HL-60/S4 treated with phorbol 12-myristate 13-acetate at 8.2 ng/mL for 4 days and 3 days (cell line): ENCODE measurements at regions not wholly inside any gene's neighbourhood (a gene's known extent, or its start where the extent isn't known, plus 50 kb on each side); places are given as distances from the start of the nearest gene placed in this dataset.
"Not testable (repeated sequence)": the region's sequence is repeated elsewhere in the genome, so short reads cannot be mapped to it uniquely, and the experiment has no call there.

Experiments used
- in situ Hi-C: fragments of 300-500 bp; cut with MboI; formaldehyde crosslinking; loops from 2 replicates; pipeline ENCODE4 v1.15.0; 2022; ENCODE audit warnings: low sequenced_read_pairs

GRCh38 chr5:2537378-2538145 lies 213.9 kb downstream of the IRX2 start:
- in situ Hi-C loops: no loop called here

- in situ Hi-C loops: no loop called here
Observed at GRCh38 chr5:2536632-2537377, 214.7 kb downstream of the IRX2 start.

- in situ Hi-C loops: no loop called here
Observed at GRCh38 chr5:2534970-2535369, 216.5 kb downstream of the IRX2 start.

GRCh38 chr5:2534251-2534650 lies 217.2 kb downstream of the IRX2 start:
- in situ Hi-C loops: no loop called here

- in situ Hi-C loops: not testable (repeated sequence)
Observed at GRCh38 chr5:2533848-2534247, 217.6 kb downstream of the IRX2 start.

- in situ Hi-C loops: no loop called here
Observed at GRCh38 chr5:2532809-2533208, 218.7 kb downstream of the IRX2 start.

- in situ Hi-C loops: no loop called here
Observed at GRCh38 chr5:2531318-2531717, 220.2 kb downstream of the IRX2 start.

GRCh38 chr5:2530609-2531008 lies 220.9 kb downstream of the IRX2 start:
- in situ Hi-C loops: no loop called here

GRCh38 chr5:2529371-2530092 lies 221.9 kb downstream of the IRX2 start:
- in situ Hi-C loops: no loop called here

- in situ Hi-C loops: no loop called here
Observed at GRCh38 chr5:2525351-2525750, 226.1 kb downstream of the IRX2 start.

- in situ Hi-C loops: no loop called here
Observed at GRCh38 chr5:2524620-2525019, 226.9 kb downstream of the IRX2 start.

- in situ Hi-C loops: no loop called here
Observed at GRCh38 chr5:2523180-2523579, 228.3 kb downstream of the IRX2 start.

GRCh38 chr5:2522372-2522771 lies 229.1 kb downstream of the IRX2 start:
- in situ Hi-C loops: no loop called here

GRCh38 chr5:2519153-2519552 lies 232.3 kb downstream of the IRX2 start:
- in situ Hi-C loops: no loop called here

GRCh38 chr5:2517451-2517850 lies 234.0 kb downstream of the IRX2 start:
- in situ Hi-C loops: no loop called here

GRCh38 chr5:2515180-2515764 lies 236.2 kb downstream of the IRX2 start:
- in situ Hi-C loops: no loop called here

GRCh38 chr5:2514484-2514883 lies 237.0 kb downstream of the IRX2 start:
- in situ Hi-C loops: no loop called here

- in situ Hi-C loops: no loop called here
Observed at GRCh38 chr5:2511706-2512105, 239.8 kb downstream of the IRX2 start.

- in situ Hi-C loops: no loop called here
Observed at GRCh38 chr5:2511126-2511525, 240.4 kb downstream of the IRX2 start.

- in situ Hi-C loops: no loop called here
Observed at GRCh38 chr5:2509527-2509926, 241.9 kb downstream of the IRX2 start.

GRCh38 chr5:2508514-2508913 lies 243.0 kb downstream of the IRX2 start:
- in situ Hi-C loops: no loop called here
